ENCODE measurements at regions not wholly inside any gene's neighbourhood (a gene's known extent, or its start where the extent isn't known, plus 50 kb on each side); places are given as distances from the start of the nearest gene placed in this dataset.
A peak's percentile ranks its signal among the peaks of the same experiment; 100 is the strongest.
"Not testable (repeated sequence)": the region's sequence is repeated elsewhere in the genome, so short reads cannot be mapped to it uniquely, and the experiment has no call there.

DNA sequence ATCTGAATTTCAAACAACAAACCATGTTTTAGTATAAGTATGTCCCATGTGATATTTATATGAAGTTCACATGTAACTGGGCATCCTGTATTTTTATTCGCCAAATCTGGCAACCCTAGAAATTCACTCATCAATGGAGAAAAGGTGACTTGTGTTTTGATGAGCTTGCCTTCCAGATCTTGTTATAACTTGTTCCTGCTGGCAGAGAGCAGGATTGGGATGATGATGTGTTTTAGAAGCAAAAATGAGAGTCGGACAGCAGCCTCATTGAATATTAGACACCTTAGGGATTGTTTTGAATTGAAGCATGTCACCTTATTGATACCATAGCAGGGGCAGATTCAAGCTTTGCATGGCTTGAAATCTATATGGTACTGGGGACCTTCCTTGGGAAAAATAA, 85.4 kb upstream of the MED13 start:
- no peak for DNase-seq

DNA sequence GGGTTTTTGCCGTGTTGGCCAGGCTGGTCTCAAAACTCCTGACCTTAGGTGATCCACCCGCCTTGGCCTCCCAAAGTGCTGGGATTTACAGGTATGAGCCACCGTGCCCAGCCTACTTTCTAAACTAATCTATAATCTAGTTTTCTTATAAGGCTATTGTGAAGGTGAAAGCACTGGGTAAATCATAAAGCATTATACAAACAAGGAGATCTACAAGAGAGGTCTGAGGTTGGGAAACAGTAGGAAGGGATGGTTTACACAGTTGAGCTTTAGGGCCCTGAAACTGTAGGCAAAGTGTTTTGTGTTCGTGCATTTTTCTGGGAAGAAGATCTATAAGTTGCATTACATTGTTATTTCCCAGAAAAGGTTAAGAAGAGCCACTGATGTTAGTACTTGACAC, 84.9 kb upstream of the MED13 start:
- no peak for DNase-seq

DNA sequence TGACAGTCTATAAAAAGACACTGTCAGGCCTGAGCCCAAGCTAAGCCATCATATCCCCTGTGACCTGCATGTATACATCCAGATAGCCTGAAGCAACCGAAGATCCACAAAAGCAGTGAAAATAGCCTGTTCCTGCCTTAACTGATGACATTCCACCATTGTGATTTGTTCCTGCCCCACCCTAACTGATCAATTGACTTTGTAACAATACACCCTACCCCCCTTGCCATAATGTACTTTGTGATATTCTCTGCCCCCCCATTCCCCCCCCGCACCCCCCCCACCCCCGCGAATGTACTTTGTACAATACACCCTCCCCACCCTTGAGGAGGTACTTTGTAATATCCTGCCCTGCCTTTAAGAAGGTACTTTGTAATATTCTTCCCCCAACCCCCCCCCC, 82.2 kb upstream of the MED13 start:
- DNase-seq = no peak

DNA sequence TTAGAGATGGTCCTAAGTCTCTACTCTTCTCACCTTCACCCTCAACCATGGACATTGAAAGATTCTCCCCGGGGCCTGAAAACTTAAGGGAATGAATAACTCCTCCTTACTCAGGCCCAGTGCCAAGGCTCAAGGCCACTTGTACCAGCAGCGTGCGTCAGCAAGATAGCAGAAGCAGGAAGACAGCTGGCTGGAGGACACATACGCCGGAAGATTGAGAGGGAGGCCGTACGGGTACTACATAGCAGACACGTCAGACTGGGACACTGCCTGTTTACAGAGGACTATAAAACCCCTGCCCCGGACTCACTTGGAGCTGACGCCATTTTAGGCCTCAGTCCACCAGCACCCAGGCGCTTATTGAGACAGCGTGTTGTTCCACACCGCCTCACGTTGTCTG, 75.8 kb upstream of the MED13 start:
- no peak for DNase-seq

DNA sequence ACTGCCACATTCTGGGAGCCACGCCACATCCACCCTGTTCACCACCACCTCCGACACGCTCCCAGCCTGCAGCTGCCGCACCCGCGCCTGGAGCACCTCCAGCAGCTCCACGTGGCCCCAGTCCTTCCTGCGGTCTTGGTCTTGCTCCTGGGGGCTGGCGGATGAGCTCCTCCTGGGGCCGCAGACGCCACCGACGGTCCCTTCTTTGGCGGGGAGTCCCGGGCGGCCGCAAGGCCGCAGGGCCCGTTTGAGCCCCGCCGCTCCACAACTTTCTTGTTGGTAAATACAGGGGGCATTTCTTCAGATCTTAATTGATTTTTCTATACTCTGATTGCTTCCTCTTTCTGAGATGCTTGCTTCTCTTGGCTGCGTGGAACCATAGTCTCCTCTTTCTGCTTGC, 75.3 kb upstream of the MED13 start:
- no peak for DNase-seq

DNA sequence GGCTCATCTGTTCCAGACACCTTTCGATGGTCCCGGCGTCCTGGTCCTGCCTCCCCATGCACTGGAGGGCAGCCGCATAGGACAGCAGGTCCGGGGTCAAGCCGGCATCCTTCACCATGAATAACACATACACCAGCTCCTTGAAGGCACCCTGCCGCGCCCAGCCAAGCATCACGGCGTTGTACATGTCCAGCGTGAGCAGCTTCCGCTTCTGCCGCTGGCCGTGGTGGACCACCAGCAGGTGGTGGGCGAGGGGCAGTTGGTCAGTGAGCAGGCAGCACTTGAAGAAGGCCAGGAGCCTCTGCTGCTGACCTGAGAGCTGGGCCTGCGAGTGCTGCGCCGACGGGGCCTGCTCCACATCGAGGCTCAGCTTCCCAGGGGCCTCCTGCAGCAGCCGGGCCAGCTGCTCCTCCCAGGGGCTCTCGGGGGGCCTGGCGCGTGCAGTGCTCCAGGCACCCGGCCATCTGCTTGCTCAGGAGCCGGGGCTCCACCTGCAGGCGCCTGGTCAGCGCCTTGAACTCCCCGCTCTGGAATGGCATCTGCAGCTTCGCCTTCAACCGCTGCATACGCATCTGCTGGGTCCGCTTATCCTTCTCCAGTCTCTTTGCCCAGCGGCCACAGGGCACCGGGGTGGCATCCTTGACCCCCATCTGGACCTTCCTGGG, 74.7 kb upstream of the MED13 start:
- not testable (repeated sequence) for DNase-seq

DNA sequence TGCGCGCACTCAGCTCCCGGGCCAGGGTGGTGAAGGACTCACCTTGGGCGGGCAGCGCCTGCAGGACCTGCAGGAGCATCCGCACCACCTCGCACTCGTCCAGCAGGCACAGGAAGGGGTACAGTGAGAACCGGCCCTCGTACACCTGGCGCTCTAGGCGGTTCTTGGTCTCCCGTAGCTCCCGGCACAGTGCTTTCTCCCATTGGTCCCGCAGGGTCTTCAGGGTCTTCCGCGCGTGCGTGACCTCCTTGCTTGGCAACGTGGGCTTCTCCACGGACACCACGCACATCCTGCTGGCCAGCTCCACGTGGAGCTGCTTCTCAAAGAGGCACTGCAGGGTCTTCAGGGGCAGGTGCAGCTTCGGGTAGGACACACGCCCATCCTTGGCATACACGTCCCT, 74.1 kb upstream of the MED13 start:
- DNase-seq = no peak

DNA sequence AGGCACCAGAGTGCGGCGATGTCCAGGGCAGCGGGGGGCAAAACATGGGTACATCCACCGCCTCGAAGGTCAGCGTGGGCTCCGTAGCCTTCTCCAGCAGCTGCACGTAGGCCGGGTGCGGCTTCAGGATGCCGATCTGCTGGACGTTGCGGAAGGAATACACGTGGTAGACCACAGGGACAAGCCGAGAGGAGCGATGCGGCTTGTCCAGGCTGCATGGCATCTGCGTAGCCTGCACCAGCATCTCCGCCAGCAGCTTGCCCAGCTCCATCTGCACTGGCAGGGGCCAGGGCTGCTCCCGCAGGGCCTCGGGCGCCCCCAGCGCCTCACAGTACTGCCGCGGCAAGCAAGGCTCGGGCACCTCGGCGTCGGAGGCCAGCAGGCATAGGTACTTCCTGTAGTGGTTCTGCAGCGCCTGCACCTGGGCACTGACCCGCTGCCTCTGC, 73.6 kb upstream of the MED13 start:
- peak; percentile 45 for DNase-seq

DNA sequence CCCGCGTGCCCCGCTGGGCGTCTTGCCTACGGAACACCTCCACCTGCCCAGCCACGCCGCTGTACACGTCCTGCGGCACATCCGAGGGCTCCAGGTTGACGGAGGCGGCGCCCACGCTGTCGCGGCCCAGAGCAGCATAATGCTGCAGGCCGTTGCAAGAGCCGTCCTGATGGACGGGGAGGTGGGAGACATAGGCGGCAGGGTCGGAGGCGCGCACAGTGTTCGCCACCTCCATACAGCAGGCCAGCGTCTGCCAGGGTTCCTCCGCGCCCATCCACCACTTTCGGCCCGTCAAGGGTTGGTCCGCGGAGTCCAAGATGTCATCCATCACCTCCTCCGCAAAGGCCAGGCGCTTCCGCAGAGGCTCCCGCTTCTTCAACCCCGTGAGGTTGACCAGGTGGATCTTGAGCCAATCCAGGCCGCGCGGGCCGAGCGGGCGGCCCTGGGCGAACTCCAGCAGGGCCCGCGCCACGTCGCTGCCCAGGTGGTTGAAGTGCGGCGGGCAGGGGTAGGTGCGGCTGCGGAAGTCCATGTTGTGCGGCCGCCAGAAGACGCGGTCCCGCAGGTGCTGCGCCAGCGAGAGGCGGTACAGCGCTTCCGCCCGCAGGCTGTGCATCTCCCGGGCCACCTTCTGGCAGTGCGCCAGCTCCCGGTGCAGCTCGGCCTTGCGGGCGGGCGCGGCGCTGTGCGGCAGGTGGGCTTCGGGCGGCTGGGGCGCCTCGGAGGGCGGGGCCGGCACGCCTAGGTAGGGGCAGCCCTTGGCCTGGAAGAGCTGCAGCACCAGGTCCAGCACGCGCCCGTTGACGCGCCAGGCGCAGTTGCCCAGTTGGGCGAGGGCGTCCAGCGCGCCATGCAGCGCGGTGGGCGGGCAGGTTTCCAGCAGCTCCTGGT, 72.9 kb upstream of the MED13 start:
- peak; percentile 31 for DNase-seq

DNA sequence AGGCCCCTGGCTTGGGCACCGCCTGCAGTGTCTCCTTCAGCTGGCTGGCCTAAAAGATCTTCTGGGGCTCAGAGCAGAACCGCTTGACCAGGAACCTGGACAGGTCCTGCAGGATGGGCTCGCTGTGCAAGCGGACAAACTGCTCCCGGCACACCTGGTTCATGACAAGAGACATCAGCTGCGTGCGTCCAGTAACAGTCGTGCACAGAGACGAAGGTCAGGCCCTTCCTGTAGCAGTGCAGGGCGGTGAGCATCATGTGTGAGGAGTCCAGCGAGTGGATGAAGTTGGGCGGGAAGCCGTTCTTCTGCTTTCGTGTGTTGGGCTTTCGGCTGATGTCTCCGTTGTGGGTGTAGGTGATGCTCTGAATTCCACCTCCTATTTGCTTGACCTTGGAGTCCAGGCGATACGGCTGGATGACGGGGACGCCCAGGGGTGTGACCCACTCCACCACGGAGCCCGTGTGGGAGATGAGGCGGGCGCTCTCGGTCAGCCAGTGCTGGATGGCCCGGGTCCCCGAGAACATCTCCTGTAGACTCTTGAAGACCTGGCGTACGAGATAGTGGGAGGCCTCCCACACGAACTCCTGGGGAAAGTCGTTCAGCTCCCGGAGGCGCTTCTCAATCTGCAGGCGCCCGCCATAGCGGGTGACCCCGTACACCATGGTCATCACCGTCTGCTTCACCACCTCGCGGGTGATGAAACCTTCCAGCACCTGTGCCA, 72.1 kb upstream of the MED13 start:
- not testable (repeated sequence) for DNase-seq

DNA sequence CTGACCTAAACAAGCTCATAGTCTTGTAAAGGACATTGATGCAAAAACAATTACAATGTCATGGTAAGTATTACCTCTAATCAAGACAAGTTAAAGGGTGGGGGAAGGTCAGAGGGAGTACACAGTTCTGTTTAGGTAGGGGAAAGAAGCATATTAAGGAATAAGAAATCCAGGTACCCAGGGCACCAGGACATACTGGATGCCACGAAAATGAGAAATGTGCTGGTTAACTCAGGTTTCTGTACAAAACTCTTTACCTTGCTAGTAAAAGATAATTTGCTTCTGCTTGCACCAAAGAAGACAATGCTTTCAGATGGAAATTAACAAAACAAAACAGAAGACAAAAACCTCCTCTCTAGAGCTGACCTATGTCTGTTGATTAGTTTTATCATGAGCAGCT, 70.7 kb upstream of the MED13 start:
- no peak for DNase-seq

DNA sequence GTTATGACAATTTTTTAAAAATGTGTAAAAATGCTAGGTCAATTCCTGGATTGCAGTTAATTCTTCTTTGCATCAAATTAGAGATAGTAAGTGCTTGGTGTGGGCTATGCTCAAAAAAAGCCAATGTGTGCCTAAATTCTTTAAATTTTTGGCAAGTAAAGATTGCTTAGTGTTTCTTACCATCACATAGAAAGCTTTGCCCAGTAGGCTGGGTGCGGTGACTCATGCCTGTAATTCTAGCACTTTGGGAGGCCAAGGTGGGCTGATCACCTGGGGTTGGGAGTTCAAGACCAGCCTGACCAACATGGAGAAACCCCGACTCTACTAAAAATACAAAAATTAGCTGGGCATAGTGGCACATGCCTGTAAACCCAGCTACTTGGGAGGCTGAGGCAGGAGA, 70.0 kb upstream of the MED13 start:
- not testable (repeated sequence) for DNase-seq

DNA sequence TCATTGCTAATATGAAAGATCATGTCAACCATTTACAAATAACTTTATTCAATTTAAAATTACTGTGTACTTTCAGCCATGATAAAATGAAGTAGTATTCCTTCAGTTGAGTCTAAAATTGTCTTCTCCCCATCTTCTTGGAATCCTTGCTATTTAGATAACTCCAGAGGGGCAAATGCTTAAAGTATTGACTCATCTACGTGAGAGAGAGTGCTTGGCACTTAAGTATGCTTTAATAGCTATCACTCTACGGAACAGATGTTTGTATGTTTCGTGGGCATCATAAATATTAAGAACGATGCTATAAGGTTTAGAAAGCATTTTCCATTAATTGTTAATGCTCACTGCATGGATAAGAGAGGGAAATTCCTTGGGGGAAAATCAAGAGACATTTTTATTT, 69.3 kb upstream of the MED13 start:
- no peak for DNase-seq

DNA sequence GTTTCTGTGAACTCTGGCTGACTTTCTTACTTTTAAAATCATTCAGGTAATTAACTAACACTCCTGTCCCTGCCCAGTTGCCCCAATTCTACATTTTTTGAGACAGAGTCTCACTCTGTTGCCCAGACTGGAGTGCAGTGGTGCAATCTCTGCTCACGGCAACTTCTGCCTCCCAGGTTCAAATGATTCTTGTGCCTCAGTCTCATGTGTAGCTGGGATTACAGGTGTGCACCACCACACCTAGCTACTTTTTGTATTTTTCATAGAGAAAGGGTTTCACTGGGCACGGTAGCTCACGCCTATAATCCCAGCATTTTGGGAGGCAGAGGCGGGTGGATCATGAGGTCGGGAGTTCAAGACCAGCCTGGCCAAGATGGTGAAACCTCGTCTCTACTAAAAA, 66.2 kb upstream of the MED13 start:
- not testable (repeated sequence) for DNase-seq

DNA sequence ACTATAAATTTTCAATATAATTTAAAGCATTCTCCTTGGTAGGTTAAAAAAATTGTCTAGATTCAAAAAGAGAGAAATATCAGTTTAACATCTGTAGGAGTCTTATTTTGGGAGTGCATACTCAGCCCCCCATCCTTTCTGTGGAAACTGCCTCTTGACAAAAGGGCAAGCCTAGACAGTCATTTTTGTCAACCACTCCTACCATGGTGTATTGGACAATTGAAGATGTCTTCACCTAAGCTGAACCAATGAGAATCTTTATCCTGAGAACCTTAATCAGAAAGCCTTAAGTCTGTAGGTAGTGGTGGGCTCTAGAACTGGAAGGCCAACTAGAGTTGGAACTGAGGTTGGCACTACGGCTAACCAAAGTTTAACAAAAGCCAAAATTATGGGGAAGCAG, 65.7 kb upstream of the MED13 start:
- DNase-seq = no peak

DNA sequence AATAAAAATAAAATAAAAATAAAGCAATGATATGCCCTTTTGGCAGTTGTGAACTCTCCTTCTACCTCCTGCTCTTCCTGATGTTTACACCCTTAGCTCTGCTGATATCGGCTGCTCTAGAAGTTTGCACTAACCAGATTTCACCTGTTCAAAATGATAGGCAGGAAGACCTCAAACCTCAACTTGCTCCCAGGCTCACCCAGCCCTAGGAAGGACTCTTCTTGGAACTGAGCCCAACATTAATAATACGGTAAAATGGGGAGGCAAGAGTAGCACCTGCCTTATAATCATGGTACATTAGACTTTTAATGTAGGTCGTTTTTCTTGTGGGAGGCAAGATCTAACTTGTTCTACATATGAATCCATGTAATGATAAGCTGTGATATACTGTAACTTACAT, 61.2 kb upstream of the MED13 start:
- no peak for DNase-seq

DNA sequence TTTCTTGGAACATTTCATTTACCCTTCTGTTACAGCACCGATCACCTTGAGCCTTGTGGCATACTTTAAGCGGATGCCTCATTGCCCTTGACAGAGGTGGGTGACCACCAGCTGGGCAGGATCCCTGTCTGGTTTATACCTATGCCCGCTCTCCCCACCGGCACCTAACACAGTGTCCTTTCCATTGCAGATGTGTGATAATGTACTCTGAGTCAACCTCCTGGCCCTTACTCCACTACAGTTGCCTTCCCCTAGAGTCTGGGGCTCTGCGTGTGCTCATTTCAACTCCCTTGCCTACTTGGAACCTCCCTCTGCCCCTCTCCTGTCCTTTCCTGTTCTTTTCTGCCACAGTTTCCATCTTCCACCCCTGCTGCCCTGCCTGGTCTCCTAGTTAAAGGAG, 60.2 kb upstream of the MED13 start:
- DNase-seq = no peak

DNA sequence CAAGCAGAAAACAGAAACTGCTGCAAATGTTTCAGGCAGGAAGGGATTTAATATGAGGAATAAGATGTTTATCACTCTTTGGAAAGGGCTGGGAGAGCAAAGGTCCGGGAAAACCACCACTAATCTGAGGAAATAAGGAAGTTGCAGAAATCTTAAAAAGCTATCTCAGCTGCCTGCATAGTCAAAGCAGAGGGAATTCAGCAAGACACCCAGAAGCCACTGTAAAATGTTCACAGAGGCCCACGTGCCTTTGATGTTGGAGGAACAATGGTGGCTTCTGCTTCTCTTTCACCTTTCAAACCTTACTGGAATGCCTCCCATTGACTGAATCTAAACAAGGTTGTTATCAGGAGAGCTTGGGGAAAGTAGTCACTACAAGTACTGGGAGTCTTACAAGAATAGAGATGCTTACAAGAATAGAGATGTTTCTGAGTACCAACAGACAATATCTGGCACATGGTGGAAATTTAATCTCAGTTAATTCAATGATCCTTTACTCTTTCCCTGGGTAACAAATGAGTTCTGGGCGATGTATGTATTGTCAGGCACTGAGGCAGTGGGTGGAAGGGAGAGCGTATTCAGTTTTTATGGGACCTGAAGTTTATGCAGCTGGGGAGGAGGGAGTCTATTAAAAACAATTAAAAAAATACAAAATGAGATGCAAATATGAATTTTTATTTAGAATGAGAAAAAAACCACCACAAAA, 56.1 kb upstream of the MED13 start:
- DNase-seq = no peak

DNA sequence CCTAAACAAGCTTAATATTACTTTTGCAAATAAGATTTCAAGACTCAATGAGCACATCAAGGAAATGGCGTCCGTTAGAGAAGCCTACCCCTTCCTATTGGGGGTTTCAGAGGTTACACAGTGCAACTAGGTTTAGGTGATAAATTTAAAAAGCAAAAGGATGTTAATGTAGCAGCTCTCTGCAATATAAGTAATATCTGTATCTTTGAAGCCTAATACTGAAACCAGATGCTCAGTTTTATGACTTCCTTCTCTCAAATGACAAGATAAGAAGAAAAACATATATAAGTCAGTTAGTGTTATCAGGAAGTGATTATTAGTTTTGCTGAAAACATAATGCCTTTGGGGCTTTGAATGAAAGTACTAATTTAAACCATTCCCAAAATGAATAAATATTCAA, 54.3 kb upstream of the MED13 start:
- DNase-seq = no peak
